ENCODE measurements at regions not wholly inside any gene's neighbourhood (a gene's known extent, or its start where the extent isn't known, plus 50 kb on each side); places are given as distances from the start of the nearest gene placed in this dataset.

DNA sequence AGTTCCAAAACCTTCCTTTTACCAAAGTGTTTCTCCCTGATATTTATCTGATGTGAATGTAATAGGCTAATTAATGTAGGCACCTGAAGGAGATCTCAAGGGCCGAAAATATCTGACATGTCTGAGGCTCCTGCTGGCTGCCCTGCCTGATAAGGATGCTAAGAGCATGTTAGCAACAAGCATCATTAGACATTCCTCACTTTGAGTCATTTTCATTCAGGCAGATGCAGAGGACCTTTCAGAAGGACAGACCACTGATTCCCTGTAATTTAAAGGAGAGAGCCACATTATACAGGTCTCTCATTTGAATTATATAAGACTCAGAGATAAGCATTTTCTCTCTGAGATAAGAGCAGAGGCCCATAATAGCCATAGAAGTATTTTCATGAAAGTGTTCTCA is 222.4 kb upstream of the NCKAP5 start (continued):
- TF ChIP-seq CTBP2 (IDR thresholded peaks at IDR 0.05; ENCODE audit: borderline replicate concordance, insufficient read depth, insufficient read length, low read length) (no peak), SRF (IDR thresholded peaks at IDR 0.05; ENCODE audit: low read depth, low read length) (no peak)

Data from H1 (cell line).